HG02938 (cell line): ENCODE measurements at regions not wholly inside any gene's neighbourhood (a gene's known extent, or its start where the extent isn't known, plus 50 kb on each side); places are given as distances from the start of the nearest gene placed in this dataset.
"Not testable (repeated sequence)": the region's sequence is repeated elsewhere in the genome, so short reads cannot be mapped to it uniquely, and the experiment has no call there.

Experiments
- ATAC-seq: cut with Tn5 transposase; IDR thresholded peaks from one replicate; pipeline ENCODE4 v1.9.1; 2021; ENCODE audit warnings: mild to moderate bottlenecking, moderate library complexity; ENCODE audit not compliant: unreplicated experiment

- ATAC-seq, result no peak
Observed at GRCh38 chr13:54387625-54388024, 1359.0 kb downstream of the OLFM4 start.

DNA sequence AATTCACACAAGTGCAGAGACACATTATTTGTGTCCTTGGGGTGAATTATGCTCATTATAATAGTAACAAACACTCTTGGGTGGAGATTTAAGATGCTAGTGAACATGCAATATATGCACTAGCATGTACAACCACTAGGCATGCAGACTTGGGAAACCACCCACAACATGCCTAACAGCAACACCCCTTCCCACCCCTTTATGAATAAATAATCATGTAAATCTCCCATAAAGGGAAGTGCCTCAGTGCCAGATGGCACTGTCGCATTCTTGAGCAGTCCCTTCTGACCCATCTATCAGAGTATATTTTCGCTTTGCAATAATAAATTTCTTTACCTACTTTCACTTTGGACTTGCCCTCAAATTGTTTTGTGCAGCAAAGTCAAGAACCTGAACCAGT lies 1362.2 kb downstream of the OLFM4 start:
- ATAC-seq, result no peak

DNA sequence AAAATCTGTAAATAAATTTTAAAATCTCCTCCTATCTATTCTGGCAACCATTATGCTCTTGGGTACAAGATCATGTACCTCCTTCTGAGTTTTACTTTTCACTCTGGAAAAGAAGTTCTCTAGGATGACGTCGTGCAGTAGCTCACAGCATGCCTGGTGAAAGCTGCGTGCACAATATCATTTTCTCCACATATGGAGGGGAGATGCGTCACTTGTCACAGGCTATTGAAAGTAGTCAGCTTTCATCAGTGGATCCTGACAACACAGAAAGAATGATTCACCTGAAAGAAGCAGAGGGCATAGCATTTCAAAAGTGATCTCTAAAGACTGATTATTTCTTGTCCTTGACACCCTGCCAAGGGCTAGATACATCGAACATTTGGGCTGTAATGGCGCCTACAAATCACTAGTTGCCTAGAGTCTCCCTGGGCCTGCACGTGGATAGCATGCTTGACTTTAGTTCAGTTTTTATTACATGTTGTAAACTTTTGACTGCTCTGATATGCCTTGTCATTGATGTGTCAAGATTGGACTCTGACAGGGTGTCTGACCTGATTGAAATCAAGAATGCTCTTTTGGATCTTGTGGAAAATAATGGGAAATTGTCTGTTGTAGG lies 1365.6 kb downstream of the OLFM4 start:
- ATAC-seq, result no peak

- no peak for ATAC-seq
Observed at GRCh38 chr13:54394908-54395307, 1366.3 kb downstream of the OLFM4 start.

DNA sequence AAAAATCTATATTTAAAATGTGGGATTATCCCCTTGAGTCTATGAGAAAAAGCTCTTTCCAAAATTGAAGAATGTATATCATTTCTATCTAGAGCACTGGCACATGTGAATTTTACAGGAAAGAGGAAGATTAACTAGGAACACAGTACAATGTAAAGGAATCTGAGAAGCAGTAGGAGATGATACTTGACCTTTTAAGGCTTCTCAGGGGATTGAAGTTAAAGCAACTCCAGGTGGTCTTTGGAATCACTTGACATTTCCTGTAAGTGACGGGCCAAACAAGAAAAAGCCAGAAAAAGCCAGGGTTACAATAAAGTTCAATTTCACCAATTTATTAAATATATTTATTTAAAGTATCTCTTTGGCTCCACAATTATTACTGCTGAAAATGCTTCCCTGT lies 1373.9 kb downstream of the OLFM4 start:
- ATAC-seq, result no peak

GRCh38 chr13:54415753-54416366 lies 1387.2 kb downstream of the OLFM4 start:
- no peak for ATAC-seq

- not testable (repeated sequence) for ATAC-seq
Observed at GRCh38 chr13:54422946-54423345, 1394.3 kb downstream of the OLFM4 start.

GRCh38 chr13:54424344-54424743 lies 1395.7 kb downstream of the OLFM4 start:
- ATAC-seq, result no peak

DNA sequence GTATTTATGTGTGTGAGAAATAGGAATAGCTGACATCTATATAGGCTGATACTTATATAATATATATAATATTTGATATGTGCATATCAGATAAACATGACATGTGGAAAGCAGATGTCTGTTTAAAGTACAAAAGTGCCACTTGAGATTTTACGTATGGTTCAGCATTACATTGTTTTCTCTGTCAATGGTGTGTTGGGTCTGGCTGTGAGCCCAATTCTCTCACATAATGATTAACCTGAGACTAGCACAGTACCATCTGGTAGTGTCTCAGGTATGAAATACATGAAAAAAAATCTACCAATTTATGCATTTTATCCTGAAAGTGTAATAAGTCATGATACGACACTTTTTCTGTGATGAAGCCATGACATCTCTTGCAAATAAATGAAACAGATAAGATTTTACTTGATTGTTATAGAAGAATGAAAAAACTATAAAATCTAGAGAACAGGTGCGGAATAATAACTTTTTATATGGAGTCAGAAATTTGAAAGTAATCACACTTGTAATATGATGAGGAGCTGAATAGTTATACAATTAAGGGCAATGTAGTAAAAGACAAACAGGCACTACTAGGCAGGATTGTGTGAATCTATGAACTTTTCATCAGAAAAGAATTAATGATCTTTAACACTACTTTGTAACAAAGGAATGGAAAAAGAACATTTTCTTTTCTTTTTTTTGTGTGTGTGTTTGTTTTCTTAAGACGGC lies 1405.0 kb downstream of the OLFM4 start:
- ATAC-seq, result no peak

DNA sequence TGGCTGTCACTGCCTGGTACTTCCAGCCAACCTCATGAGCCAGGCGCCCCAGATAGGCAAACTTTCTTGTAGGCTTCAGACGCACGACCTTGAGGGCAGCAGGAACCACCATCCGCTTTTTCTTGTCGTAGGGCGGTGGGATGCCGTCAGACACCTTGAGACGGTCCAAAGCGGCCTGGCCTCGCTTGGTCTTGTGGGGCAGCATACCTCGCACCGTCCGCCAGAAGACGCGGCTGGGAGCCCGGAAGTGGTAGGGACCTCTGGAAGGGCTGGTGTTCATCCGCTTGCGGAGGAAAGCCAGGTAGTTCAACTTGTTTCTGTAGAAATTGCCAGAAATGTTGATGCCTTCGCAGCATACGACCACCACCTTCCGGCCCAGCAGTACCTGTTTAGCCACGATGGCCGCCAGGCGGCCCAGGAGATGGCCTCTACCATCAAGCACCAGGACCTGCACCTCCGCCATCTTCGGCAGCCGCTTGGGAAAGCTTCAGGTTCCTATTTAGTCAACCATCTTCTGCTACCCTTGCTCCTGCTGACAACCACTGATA lies 1412.3 kb downstream of the OLFM4 start:
- ATAC-seq, result not testable (repeated sequence)

DNA sequence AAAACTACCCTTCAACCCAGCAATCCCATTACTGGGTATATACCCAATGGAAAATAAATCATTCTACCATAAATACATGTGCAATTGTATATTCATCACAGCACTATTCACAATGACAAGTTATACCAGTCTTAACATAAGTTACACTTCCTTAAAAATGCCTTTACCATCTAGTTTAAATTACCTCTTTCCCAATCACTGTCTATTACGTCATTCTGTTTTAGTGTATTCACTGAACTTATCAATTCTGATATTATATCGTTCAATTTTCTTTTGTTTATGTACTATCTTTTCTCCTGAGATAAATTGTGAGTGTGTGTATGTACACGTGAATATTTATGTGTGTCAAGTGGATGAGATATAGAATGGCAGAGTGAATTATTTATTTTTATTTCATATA lies 1416.8 kb downstream of the OLFM4 start:
- no peak for ATAC-seq

GRCh38 chr13:54445865-54446264 lies 1417.3 kb downstream of the OLFM4 start:
- no peak for ATAC-seq

GRCh38 chr13:54449922-54450321 lies 1421.3 kb downstream of the OLFM4 start:
- no peak for ATAC-seq

GRCh38 chr13:54484166-54484565 lies 1455.6 kb downstream of the OLFM4 start:
- ATAC-seq, result no peak

DNA sequence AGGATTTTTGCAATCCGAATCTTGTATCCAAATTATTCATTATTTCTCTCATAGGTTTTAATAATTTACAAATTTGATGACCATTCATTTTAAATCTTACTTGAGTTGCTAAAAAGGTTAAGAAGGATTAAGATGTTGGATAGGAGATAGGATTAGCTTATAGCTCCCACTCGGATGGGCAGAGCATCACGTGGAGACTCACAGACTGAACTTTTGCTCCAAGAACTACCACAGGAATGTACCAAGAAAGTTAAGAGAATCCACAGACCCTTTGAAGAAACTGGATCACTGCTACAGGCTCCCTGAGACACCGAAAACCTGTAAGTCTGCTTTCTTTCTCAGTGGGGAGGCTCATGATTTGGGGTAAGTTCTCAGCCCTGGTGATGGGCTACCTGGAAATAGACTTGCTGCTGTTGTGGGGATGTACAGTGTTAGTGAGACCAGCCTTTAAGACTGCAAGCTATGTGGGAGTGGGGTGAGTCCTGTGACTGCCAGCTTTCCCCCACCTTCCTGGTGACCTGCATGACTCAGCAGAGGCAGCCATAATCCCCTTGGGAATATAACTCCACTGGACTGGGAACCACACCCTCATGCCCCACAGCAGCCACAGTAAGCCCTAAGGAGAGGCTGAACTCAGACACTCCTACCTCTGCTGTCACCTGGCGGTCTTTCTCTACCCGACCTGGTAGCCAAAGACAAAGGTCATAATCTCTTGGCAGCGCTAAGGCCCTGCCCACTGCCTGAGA lies 1458.0 kb downstream of the OLFM4 start:
- ATAC-seq, result no peak

DNA sequence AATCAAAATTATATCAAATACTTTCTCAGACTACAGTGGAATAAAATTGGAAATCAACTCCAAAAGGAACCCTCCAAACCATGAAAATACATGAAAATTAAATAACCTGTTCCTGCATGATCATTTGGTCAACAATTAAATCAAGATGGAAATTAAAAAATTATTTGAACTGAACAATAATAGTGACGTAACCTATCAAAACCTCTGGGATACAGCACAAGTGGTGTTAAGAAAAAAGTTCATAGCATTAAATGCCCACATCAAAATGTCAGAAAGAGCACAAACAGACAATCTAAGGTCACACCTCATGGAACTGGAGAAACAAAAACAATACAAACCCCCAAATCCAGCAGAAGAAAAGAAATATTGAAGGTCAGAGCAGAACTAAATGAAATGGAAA lies 1460.7 kb downstream of the OLFM4 start:
- ATAC-seq, result no peak

- no peak for ATAC-seq
Observed at GRCh38 chr13:54492995-54493394, 1464.4 kb downstream of the OLFM4 start.

- no peak for ATAC-seq
Observed at GRCh38 chr13:54511366-54511765, 1482.8 kb downstream of the OLFM4 start.

DNA sequence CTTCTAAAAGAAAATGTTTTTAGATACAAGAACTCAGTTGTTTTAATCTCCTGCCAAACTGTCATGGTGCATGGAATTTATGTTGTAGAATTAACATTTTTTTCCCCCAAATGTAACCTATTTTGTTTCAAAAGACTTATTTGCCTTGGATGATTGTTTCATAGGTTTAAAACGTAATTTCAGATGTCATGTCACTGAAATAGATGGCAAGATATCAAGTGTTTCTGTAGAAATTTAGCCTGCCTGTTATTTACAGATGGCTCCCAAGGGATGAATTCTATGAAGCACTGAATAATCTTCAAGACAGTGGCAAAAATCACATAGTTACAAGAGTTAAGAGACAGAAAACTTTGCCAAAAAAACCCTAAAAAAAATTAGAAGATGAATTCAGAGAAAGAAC lies 1484.6 kb downstream of the OLFM4 start:
- no peak for ATAC-seq

- ATAC-seq, result no peak
Observed at GRCh38 chr13:54536112-54536511, 1507.5 kb downstream of the OLFM4 start.

DNA sequence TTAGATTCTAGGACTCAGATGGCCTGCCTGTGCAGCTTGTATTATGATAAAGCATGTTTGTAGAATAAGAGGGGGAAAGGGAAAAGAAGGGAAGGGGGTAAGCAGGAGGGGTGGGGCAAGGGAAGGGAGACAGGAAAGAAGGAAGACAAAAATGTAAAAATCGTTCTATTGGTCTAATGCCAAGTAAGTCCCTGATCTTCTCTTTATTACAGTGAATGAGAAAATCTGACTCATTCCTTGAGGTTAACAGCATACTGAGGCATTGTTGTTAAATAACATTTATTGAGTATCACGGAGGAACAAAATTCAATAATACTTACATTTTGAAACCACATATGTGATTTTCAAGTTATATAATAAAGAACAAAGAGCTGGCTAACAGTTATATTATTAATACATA lies 1534.7 kb downstream of the OLFM4 start:
- no peak for ATAC-seq
